ENCODE measurements at regions not wholly inside any gene's neighbourhood (a gene's known extent, or its start where the extent isn't known, plus 50 kb on each side); places are given as distances from the start of the nearest gene placed in this dataset.

GRCh38 chr6:81575442-81575841 lies 177.0 kb downstream of the TENT5A start:
- TF ChIP-seq CTCF (IDR thresholded peaks at IDR 0.05) = no peak
- TF ChIP-seq CREB1 (CRISPR knock-in tag; IDR thresholded peaks at IDR 0.05) = no peak
- TF ChIP-seq ZBTB43 (CRISPR knock-in tag; IDR thresholded peaks at IDR 0.05) = no peak
- TF ChIP-seq CBFB (CRISPR knock-in tag; IDR thresholded peaks at IDR 0.05; ENCODE audit: low read depth) = no peak
- no peak for TF ChIP-seq USF1 (CRISPR knock-in tag; IDR thresholded peaks at IDR 0.05)
- no peak for TF ChIP-seq ZNF263 (CRISPR knock-in tag; IDR thresholded peaks at IDR 0.05; ENCODE audit: low read depth)
- no peak for TF ChIP-seq GABPB1 (CRISPR knock-in tag; IDR thresholded peaks at IDR 0.05)
- TF ChIP-seq FOXJ3 (CRISPR knock-in tag; IDR thresholded peaks at IDR 0.05; ENCODE audit: borderline replicate concordance) = no peak
- TF ChIP-seq E2F1 (CRISPR knock-in tag; IDR thresholded peaks at IDR 0.05) = no peak
- TF ChIP-seq MLX (CRISPR knock-in tag; IDR thresholded peaks at IDR 0.05) = no peak
- TF ChIP-seq HMGA2 (CRISPR knock-in tag; IDR thresholded peaks at IDR 0.05) = no peak
- TF ChIP-seq MAX (CRISPR knock-in tag; IDR thresholded peaks at IDR 0.05) = no peak
- TF ChIP-seq ATF3 (CRISPR knock-in tag; conservative IDR thresholded peaks at IDR 0.05) = no peak

Measured in WTC11 (cell line).